Astrocyte of the spinal cord (primary cell): ENCODE measurements at regions not wholly inside any gene's neighbourhood (a gene's known extent, or its start where the extent isn't known, plus 50 kb on each side); places are given as distances from the start of the nearest gene placed in this dataset.

Experiments
- DNase-seq: peaks from one replicate; pipeline ENCODE4 v3.0.0; 2011; ENCODE audit warnings: low read depth, low spot score
- H3K4me3 ChIP-seq: 2 replicates; pipeline ENCODE4 v1.5.1; 2011; ENCODE audit warnings: low read depth, mild to moderate bottlenecking, low read length, moderate library complexity
- CTCF ChIP-seq: IDR thresholded peaks from 2 replicates; pipeline ENCODE4 v1.5.1; 2012; ENCODE audit warnings: low read depth, mild to moderate bottlenecking, low read length, inconsistent platforms
- in situ Hi-C: cut with HindIII; loops from 2 replicates; pipeline ENCODE4 v1.10.0; 2017; ENCODE audit warnings: low sequenced_read_pairs

GRCh38 chr9:86705490-86705889 is 241.8 kb downstream of the GAS1 start:
- no peak for DNase-seq
- TF ChIP-seq CTCF: no peak
- no peak overlapping the region for H3K4me3 ChIP-seq
- in situ Hi-C loops: no loop called here

DNA sequence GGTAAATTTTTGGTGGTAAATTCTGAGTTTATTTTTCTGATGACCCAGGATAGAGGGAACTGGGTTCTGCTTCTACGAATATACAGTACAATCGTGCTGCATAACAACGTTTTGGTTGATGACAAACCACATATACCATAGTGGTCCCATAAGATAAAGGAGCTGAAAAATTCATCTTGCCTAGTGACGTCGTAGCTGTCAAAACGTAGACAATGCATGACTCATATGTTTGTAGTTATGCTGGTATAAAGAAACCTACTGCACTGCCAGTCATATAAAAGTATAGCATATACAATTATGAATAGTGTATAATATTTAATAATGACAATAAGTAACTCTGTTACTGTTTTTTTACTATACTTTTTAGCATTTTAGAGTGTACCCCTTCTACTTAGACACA is 244.0 kb downstream of the GAS1 start:
- TF ChIP-seq CTCF: no peak
- H3K4me3 ChIP-seq: no peak overlapping the region
- in situ Hi-C loops: no loop called here
- DNase-seq: no peak

- H3K4me3 ChIP-seq: no peak overlapping the region
- in situ Hi-C loops: no loop called here
- no peak for TF ChIP-seq CTCF
- DNase-seq: peak; percentile 68
These were observed 246.7 kb downstream of the GAS1 start for GRCh38 chr9:86700629-86701028.

GRCh38 chr9:86697999-86698398 is 249.3 kb downstream of the GAS1 start:
- no peak for DNase-seq
- in situ Hi-C loops: no loop called here
- no peak for TF ChIP-seq CTCF
- no peak overlapping the region for H3K4me3 ChIP-seq

DNA sequence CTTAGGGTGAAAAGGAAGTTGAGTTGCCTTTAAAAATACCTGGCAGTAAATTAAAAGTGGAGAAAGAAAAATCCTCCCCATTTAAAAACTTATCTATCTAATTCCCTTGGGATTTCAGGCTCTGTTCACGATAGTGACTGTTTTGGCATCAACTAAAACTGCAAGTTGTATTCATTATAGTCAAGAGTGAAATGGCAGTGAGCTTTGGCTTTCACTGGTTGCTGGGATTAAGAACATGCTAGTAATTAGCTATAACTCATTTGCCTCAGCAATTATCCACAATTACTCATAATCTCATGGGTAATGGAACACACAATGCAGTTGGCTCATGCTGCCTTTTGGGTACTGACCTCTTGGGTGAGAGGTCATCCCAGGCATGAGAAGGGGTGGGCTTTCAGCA is 250.1 kb downstream of the GAS1 start:
- TF ChIP-seq CTCF: no peak
- H3K4me3 ChIP-seq: no peak overlapping the region
- DNase-seq: no peak
- in situ Hi-C loops: no loop called here

DNA sequence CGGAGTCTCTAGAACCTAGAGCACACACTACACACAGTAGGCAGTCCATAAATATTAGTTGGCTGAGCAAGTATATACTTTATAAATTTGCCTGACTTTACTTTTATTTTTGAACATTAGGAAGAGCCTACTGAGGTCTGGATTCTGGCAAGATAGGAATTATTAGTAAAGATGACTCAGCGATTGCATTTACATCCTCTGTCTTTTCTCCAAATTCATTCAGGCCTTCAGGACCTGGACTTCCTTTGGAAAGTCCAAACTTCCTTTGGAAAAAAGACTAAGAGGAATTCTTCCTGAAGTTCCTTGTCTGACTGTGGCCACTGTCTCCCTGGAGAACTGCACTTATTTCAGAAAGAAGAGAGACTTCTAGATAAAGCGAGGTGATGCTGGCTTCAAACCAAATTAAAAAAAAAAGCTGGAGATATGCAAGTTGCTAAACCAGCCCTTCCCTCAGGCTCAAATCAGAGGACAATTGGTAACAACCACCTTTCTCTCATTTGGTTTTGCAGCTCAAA is 251.3 kb downstream of the GAS1 start:
- no peak overlapping the region for H3K4me3 ChIP-seq
- TF ChIP-seq CTCF: no peak
- in situ Hi-C loops: no loop called here
- DNase-seq: no peak

DNA sequence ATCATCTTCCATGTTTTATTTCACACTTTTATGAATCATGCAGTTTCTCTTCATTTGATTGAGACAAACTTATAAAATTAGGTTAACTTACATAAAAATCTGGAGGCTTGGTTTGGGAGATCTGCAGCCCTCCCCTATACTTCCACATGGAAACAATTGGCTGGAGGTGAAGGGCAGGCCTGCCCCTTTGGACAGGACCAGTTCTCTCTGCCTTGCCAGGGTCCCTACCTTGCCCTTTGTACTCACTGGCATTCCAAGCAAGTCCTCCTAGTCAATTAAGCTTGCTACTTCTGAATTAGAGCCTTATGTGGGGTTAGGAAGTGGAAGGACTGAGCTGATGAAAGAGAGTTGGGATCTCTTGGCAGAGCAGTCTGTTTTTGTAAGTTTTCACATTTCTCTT is 257.3 kb downstream of the GAS1 start:
- no peak for TF ChIP-seq CTCF
- no peak for DNase-seq
- in situ Hi-C loops: no loop called here
- H3K4me3 ChIP-seq: no peak overlapping the region
